ENCODE measurements at regions not wholly inside any gene's neighbourhood (a gene's known extent, or its start where the extent isn't known, plus 50 kb on each side); places are given as distances from the start of the nearest gene placed in this dataset.

DNA sequence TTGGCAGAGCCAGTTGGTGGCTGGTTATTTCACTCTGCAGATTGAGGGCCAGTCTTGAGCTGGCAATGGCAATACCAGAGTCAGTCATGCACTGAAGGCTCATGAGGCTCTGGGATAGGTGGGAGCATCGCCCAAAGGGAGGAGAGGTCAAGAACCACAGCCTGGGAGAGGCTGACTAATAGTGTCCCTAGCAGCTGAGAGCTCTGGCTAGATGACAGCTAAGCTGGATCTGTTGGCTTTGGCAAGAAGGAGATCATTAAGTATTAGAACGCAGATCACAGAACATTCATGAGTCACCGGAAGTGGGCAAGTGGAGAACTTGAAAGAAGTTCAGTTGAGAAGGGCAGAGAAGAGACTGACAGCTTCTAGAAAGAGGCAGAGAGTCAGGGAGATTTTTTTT lies 521.1 kb downstream of the NR2F2 start:
- no peak overlapping the region for H2BK15ac ChIP-seq (ENCODE audit: low read depth, low read length)
- in situ Hi-C loops (cut with MboI; ENCODE audit: low sequenced_read_pairs) = no loop called here
- DNase-seq = peak; percentile 12
- H3K9ac ChIP-seq (ENCODE audit: low read depth, low read length) = no peak overlapping the region
- no peak overlapping the region for H2AK9ac ChIP-seq (replicated peaks; ENCODE audit: low read depth, low read length, poor library complexity)
- no peaks in the 10 kb centered on the region for H3K9me1 ChIP-seq (ENCODE audit: insufficient read depth, low read length)
- H3K27me3 ChIP-seq (ENCODE audit: control insufficient read depth, insufficient read depth, low read length) = no peaks in the 10 kb centered on the region
- H2BK120ac ChIP-seq (ENCODE audit: low read depth, low read length) = no peak overlapping the region
- no TSS peak for BruUV-seq (replicated peaks)
- peaks cover 13% of the 10 kb centered on the region for H3K9me3 ChIP-seq (ENCODE audit: control insufficient read depth, insufficient read depth, low read length)
- no peak overlapping the region for H2BK20ac ChIP-seq (ENCODE audit: low read depth, low read length)
- ChIA-PET POLR2A (ENCODE audit: unreplicated experiment) (no interaction called here), CTCF (no interaction called here)
- TF ChIP-seq MAZ (IDR thresholded peaks at IDR 0.05; ENCODE audit: borderline replicate concordance, low read depth, low read length) (no peak), ELK1 (IDR thresholded peaks at IDR 0.05; ENCODE audit: borderline replicate concordance, low read depth, low read length) (no peak), CHD1 (IDR thresholded peaks at IDR 0.05; ENCODE audit: low read depth, low read length) (no peak), RAD21 (IDR thresholded peaks at IDR 0.05; ENCODE audit: low read length) (no peak), FOS (IDR thresholded peaks at IDR 0.05; ENCODE audit: low read depth, low read length) (no peak), CEBPB (IDR thresholded peaks at IDR 0.05; ENCODE audit: low read depth, low read length) (no peak), USF2 (IDR thresholded peaks at IDR 0.05; ENCODE audit: low read depth, low read length) (no peak), MXI1 (IDR thresholded peaks at IDR 0.05; ENCODE audit: borderline replicate concordance, low read depth, low read length) (no peak)
- TF ChIP-seq, protein P1, sequence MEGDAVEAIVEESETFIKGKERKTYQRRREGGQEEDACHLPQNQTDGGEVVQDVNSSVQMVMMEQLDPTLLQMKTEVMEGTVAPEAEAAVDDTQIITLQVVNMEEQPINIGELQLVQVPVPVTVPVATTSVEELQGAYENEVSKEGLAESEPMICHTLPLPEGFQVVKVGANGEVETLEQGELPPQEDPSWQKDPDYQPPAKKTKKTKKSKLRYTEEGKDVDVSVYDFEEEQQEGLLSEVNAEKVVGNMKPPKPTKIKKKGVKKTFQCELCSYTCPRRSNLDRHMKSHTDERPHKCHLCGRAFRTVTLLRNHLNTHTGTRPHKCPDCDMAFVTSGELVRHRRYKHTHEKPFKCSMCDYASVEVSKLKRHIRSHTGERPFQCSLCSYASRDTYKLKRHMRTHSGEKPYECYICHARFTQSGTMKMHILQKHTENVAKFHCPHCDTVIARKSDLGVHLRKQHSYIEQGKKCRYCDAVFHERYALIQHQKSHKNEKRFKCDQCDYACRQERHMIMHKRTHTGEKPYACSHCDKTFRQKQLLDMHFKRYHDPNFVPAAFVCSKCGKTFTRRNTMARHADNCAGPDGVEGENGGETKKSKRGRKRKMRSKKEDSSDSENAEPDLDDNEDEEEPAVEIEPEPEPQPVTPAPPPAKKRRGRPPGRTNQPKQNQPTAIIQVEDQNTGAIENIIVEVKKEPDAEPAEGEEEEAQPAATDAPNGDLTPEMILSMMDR (conservative IDR thresholded peaks at IDR 0.05; ENCODE audit: low read depth, low read length) = no peak
- WGBS, 2 experiments (ENCODE audit: extremely low coverage in 2 of 2, insufficient read length in 1 of 2) = 20% methylated on average over 1 of the region's 3 CpGs; no CpG with 5 or more reads in 1 of the 2 experiments
- H4K91ac ChIP-seq (ENCODE audit: insufficient read depth, low read depth, low read length) = no peak overlapping the region
- no peak overlapping the region for H3K56ac ChIP-seq (ENCODE audit: extremely low read depth, insufficient read depth, low read length)
- no peak overlapping the region for H4K5ac ChIP-seq (ENCODE audit: low read depth, low read length)
- no peak overlapping the region for H3K23ac ChIP-seq (ENCODE audit: low read depth, low read length)
- no peak overlapping the region for H3K18ac ChIP-seq (ENCODE audit: low read depth, low read length)
- H3K4me1 ChIP-seq (ENCODE audit: control insufficient read depth, insufficient read depth, low read length) = no peaks in the 10 kb centered on the region
- no peak overlapping the region for H3K4me3 ChIP-seq (ENCODE audit: insufficient read depth, low read depth, low read length)
- no peak overlapping the region for H2BK5ac ChIP-seq (ENCODE audit: low read depth, low read length, poor library complexity, severe bottlenecking)
- dilution Hi-C loops (cut with HindIII; ENCODE audit: low sequenced_read_pairs, unreplicated experiment) = no loop called here
- no peak overlapping the region for H3K4ac ChIP-seq (ENCODE audit: low read depth, low read length)
- no peaks in the 10 kb centered on the region for H4K20me1 ChIP-seq (ENCODE audit: insufficient read depth, low read length)
- no peak overlapping the region for H3K4me2 ChIP-seq (ENCODE audit: low read depth, low read length)
- no peak overlapping the region for H2AFZ ChIP-seq (replicated peaks; ENCODE audit: low read length, poor library complexity)
- H3K79me1 ChIP-seq (ENCODE audit: low read depth in 1 of 2, low read length in 2 of 2) = no peaks in the 10 kb centered on the region
- intact Hi-C loops (cut with micrococcal nuclease) = no loop called here
- no peak overlapping the region for H2AK5ac ChIP-seq (ENCODE audit: low read depth, low read length)
- no peak overlapping the region for H4K8ac ChIP-seq (ENCODE audit: low read depth in 2 of 2, low read length in 2 of 2)
- no peak overlapping the region for H3K14ac ChIP-seq (replicated peaks; ENCODE audit: low read depth, low read length)
- H3K27ac ChIP-seq (ENCODE audit: insufficient read depth, low read length) = no peak overlapping the region
- no peaks in the 10 kb centered on the region for H3K36me3 ChIP-seq (ENCODE audit: control insufficient read depth, insufficient read depth, low read length)
- ATAC-seq (ENCODE audit: low read depth) = no peak

Measured in IMR-90 (cell line).